ENCODE measurements at regions not wholly inside any gene's neighbourhood (a gene's known extent, or its start where the extent isn't known, plus 50 kb on each side); places are given as distances from the start of the nearest gene placed in this dataset.

DNA sequence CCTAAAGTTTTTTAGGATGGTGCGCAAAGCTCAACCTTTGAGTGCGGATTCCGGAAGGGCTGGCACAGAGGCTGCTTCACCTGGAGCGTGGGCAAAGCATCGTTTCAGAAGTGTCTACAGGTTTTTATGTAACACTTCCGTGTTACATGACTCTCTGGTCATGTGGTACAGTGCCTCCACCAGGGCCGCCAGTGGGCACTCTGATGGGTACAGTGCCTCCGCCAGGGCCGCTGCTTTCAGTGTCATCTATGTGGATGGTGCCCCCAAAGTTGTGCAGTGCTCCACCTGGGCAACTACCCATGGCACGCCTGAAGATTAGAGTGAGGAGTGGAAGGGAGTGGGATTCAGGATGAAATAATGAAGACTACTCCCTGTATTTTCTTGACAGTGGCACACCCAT, 101.4 kb upstream of the C1orf174 start:
- Histone ChIP-seq H3K36me3 (ENCODE audit: control insufficient read depth, low read length) (no peaks in the 10 kb centered on the region), H3K79me2 (ENCODE audit: control insufficient read depth, low read length) (no peaks in the 10 kb centered on the region), H3K9me2 (replicated peaks; ENCODE audit: control insufficient read depth, low read length) (no peaks in the 10 kb centered on the region), H3K27me3 (ENCODE audit: control insufficient read depth, low read length) (no peaks in the 10 kb centered on the region), H4K20me1 (ENCODE audit: control insufficient read depth, insufficient read depth, low read depth, low read length) (no peaks in the 10 kb centered on the region), H3K4me2 (ENCODE audit: low read length) (no peak overlapping the region), H3K4me1 (ENCODE audit: control insufficient read depth, low read length) (peaks cover 26% of the 10 kb centered on the region), H3K27ac (ENCODE audit: low read depth, low read length) (no peak overlapping the region), H3F3A (ENCODE audit: control insufficient read depth, insufficient read depth) (peaks cover 5% of the 10 kb centered on the region), H3K9me3 (ENCODE audit: control insufficient read depth, insufficient read depth, low read length) (peaks cover 4% of the 10 kb centered on the region; the same call in 1 of the 2 replicates), H3K4me3 (ENCODE audit: low read length) (no peak overlapping the region)
- no peak for TF ChIP-seq EZH2phosphoT487 (IDR thresholded peaks at IDR 0.05; ENCODE audit: borderline replicate concordance, low read length)
- TF ChIP-seq, protein P1, sequence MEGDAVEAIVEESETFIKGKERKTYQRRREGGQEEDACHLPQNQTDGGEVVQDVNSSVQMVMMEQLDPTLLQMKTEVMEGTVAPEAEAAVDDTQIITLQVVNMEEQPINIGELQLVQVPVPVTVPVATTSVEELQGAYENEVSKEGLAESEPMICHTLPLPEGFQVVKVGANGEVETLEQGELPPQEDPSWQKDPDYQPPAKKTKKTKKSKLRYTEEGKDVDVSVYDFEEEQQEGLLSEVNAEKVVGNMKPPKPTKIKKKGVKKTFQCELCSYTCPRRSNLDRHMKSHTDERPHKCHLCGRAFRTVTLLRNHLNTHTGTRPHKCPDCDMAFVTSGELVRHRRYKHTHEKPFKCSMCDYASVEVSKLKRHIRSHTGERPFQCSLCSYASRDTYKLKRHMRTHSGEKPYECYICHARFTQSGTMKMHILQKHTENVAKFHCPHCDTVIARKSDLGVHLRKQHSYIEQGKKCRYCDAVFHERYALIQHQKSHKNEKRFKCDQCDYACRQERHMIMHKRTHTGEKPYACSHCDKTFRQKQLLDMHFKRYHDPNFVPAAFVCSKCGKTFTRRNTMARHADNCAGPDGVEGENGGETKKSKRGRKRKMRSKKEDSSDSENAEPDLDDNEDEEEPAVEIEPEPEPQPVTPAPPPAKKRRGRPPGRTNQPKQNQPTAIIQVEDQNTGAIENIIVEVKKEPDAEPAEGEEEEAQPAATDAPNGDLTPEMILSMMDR (IDR thresholded peaks at IDR 0.05; ENCODE audit: low read depth, low read length, poor library complexity, severe bottlenecking): no peak

DNA sequence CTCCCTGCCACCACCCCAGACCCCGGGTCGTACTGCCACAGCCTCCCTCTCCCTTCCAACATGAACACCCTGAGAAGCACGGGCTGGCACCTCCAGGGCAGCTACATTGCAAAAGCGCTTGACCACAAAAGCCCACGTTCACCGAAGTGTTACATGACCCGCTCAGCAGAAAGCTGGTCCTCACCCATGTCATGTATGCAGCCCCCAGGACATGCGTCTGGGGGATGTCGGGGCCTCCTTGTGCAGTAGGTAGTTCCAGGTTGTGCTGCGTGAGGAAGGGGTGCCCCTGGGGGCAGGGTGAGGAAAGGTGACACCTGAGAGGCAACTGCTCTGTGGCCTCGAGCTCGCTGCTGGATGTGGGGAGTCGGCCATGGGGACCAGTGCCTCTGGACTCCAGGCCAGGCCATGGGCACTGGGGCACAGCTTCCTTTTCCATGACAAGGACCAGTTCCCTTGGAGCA, 102.0 kb upstream of the C1orf174 start:
- Histone ChIP-seq H3F3A (ENCODE audit: control insufficient read depth, insufficient read depth) (peaks cover 11% of the 10 kb centered on the region), H3K9me2 (replicated peaks; ENCODE audit: control insufficient read depth, low read length) (no peaks in the 10 kb centered on the region), H3K36me3 (ENCODE audit: control insufficient read depth, low read length) (no peaks in the 10 kb centered on the region), H3K27me3 (ENCODE audit: control insufficient read depth, low read length) (no peaks in the 10 kb centered on the region), H3K4me3 (ENCODE audit: low read length) (no peak overlapping the region), H3K4me1 (ENCODE audit: control insufficient read depth, low read length) (peaks cover 30% of the 10 kb centered on the region), H4K20me1 (ENCODE audit: control insufficient read depth, insufficient read depth, low read depth, low read length) (no peaks in the 10 kb centered on the region), H3K27ac (ENCODE audit: low read depth, low read length) (no peak overlapping the region), H3K4me2 (ENCODE audit: low read length) (no peak overlapping the region), H3K79me2 (ENCODE audit: control insufficient read depth, low read length) (no peaks in the 10 kb centered on the region), H3K9me3 (ENCODE audit: control insufficient read depth, insufficient read depth, low read length) (peaks cover 8% of the 10 kb centered on the region; the same call in 1 of the 2 replicates)
- TF ChIP-seq EZH2phosphoT487 (IDR thresholded peaks at IDR 0.05; ENCODE audit: borderline replicate concordance, low read length): no peak
- TF ChIP-seq, protein P1 (IDR thresholded peaks at IDR 0.05; ENCODE audit: low read depth, low read length, poor library complexity, severe bottlenecking): no peak

DNA sequence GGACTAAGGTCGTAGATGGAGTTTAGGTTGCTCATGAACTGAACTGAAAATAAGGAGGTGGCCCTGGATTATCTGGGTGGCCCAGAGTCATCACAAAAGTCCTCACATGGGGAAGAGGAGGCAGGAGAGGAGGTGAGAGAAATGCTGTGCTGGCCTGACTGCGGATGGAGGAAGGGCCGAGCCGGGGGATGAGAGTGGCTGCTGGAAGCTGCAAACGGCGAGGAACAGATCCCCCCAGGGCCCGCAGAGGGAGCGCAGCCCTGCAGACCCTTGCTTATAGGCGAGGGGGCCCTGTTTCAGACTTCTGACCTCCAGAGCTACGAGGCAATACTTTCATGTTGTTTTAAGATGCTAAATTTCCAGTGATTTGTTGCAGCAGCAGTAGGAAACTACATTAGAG, 102.7 kb upstream of the C1orf174 start:
- Histone ChIP-seq H3K9me3 (ENCODE audit: control insufficient read depth, insufficient read depth, low read length) (peaks cover 8% of the 10 kb centered on the region; the same call in 1 of the 2 replicates), H3K27me3 (ENCODE audit: control insufficient read depth, low read length) (no peaks in the 10 kb centered on the region), H3K79me2 (ENCODE audit: control insufficient read depth, low read length) (no peaks in the 10 kb centered on the region), H3K4me3 (ENCODE audit: low read length) (no peak overlapping the region), H3K9me2 (replicated peaks; ENCODE audit: control insufficient read depth, low read length) (no peaks in the 10 kb centered on the region), H3K4me1 (ENCODE audit: control insufficient read depth, low read length) (peaks cover 30% of the 10 kb centered on the region), H3K36me3 (ENCODE audit: control insufficient read depth, low read length) (no peaks in the 10 kb centered on the region), H3K27ac (ENCODE audit: low read depth, low read length) (no peak overlapping the region), H4K20me1 (ENCODE audit: control insufficient read depth, insufficient read depth, low read depth, low read length) (no peaks in the 10 kb centered on the region), H3F3A (ENCODE audit: control insufficient read depth, insufficient read depth) (peaks cover 16% of the 10 kb centered on the region), H3K4me2 (ENCODE audit: low read length) (no peak overlapping the region)
- TF ChIP-seq, protein P1 (IDR thresholded peaks at IDR 0.05; ENCODE audit: low read depth, low read length, poor library complexity, severe bottlenecking): no peak
- TF ChIP-seq EZH2phosphoT487 (IDR thresholded peaks at IDR 0.05; ENCODE audit: borderline replicate concordance, low read length): no peak

Measured in DOHH2 (cell line).